GM19238 (cell line): ENCODE measurements at regions not wholly inside any gene's neighbourhood (a gene's known extent, or its start where the extent isn't known, plus 50 kb on each side); places are given as distances from the start of the nearest gene placed in this dataset.
A peak's percentile ranks its signal among the peaks of the same experiment; 100 is the strongest.

ENCODE experiments used
- DNase-seq: peaks from one replicate; pipeline ENCODE4 v3.0.0; 2011; ENCODE audit warnings: low spot score; ENCODE audit not compliant: insufficient read length

- peak; percentile 59 for DNase-seq
Observed at GRCh38 chr10:110355141-110355831, 50.6 kb upstream of the SMNDC1 start.

- DNase-seq = no peak
Observed at GRCh38 chr10:110355922-110356627, 51.4 kb upstream of the SMNDC1 start.

- DNase-seq = peak; percentile 71
Observed at GRCh38 chr10:110356628-110357245, 52.0 kb upstream of the SMNDC1 start.

GRCh38 chr10:110357252-110357780 is 52.6 kb upstream of the SMNDC1 start:
- peak; percentile 53 for DNase-seq

- no peak for DNase-seq
Observed at GRCh38 chr10:110357871-110358270, 53.2 kb upstream of the SMNDC1 start.

GRCh38 chr10:110358278-110358677 is 53.6 kb upstream of the SMNDC1 start:
- no peak for DNase-seq

- DNase-seq = no peak
Observed at GRCh38 chr10:110358869-110359629, 54.3 kb upstream of the SMNDC1 start.

GRCh38 chr10:110360857-110361474 is 56.2 kb upstream of the SMNDC1 start:
- no peak for DNase-seq

GRCh38 chr10:110361800-110362456 is 57.2 kb upstream of the SMNDC1 start:
- DNase-seq = no peak

GRCh38 chr10:110363572-110364411 is 59.1 kb upstream of the SMNDC1 start:
- no peak for DNase-seq

- DNase-seq = no peak
Observed at GRCh38 chr10:110364531-110364937, 59.8 kb upstream of the SMNDC1 start.

GRCh38 chr10:110365356-110366143 is 60.8 kb upstream of the SMNDC1 start:
- no peak for DNase-seq

GRCh38 chr10:110366635-110367034 is 61.9 kb upstream of the SMNDC1 start:
- DNase-seq = no peak

GRCh38 chr10:110368002-110368401 is 63.3 kb upstream of the SMNDC1 start:
- no peak for DNase-seq

- DNase-seq = no peak
Observed at GRCh38 chr10:110368556-110368955, 63.8 kb upstream of the SMNDC1 start.

GRCh38 chr10:110370006-110370405 is 65.3 kb upstream of the SMNDC1 start:
- no peak for DNase-seq

GRCh38 chr10:110372656-110373055 is 67.9 kb upstream of the SMNDC1 start:
- no peak for DNase-seq

GRCh38 chr10:110373059-110373458 is 68.3 kb upstream of the SMNDC1 start:
- DNase-seq = no peak
